ENCODE measurements at regions not wholly inside any gene's neighbourhood (a gene's known extent, or its start where the extent isn't known, plus 50 kb on each side); places are given as distances from the start of the nearest gene placed in this dataset.
A peak's percentile ranks its signal among the peaks of the same experiment; 100 is the strongest.

GRCh38 chr2:151048331-151049054 lies 213.2 kb downstream of the RBM43 start:
- Mint-ChIP-seq H3K36me3 (ENCODE audit: low read depth, unreplicated experiment) (no peaks in the 10 kb centered on the region), H3K27ac (ENCODE audit: unreplicated experiment) (no peak overlapping the region), H3K4me3 (ENCODE audit: unreplicated experiment) (no peak overlapping the region), H3K27me3 (ENCODE audit: low read depth, unreplicated experiment) (no peaks in the 10 kb centered on the region), H3K9me3 (ENCODE audit: unreplicated experiment) (no peaks in the 10 kb centered on the region), H3K4me1 (ENCODE audit: low read depth, unreplicated experiment) (peaks cover 23% of the 10 kb centered on the region)
- Histone ChIP-seq H3K27ac (ENCODE audit: low read depth, low read length) (no peak overlapping the region), H2AFZ (ENCODE audit: low read depth, low read length) (no peak overlapping the region), H3K9me3 (ENCODE audit: insufficient read depth, low read depth, low read length) (no peaks in the 10 kb centered on the region), H3K79me2 (ENCODE audit: insufficient read depth, low read length) (no peaks in the 10 kb centered on the region), H3K27me3 (ENCODE audit: insufficient read depth, low read length) (no peaks in the 10 kb centered on the region), H3K4me3 (ENCODE audit: insufficient read depth, low read depth, low read length) (no peak overlapping the region), H3K4me2 (ENCODE audit: low read length) (no peak overlapping the region), H3K36me3 (ENCODE audit: insufficient read depth, low read length) (no peaks in the 10 kb centered on the region), H4K20me1 (ENCODE audit: insufficient read depth, low read length) (no peaks in the 10 kb centered on the region), H3K9ac (ENCODE audit: low read length) (no peak overlapping the region), H3K4me1 (ENCODE audit: insufficient read depth, low read length) (peaks cover 13% of the 10 kb centered on the region)
- no peak for TF ChIP-seq CTCF (IDR thresholded peaks at IDR 0.05; ENCODE audit: insufficient read depth, low read depth, low read length)
- no peak for TF ChIP-seq EZH2 (IDR thresholded peaks at IDR 0.05; ENCODE audit: insufficient read depth, low read length)
- FAIRE-seq: no peak
- DNase-seq (ENCODE audit: low read depth): no peak

- Histone ChIP-seq H3K4me3 (ENCODE audit: insufficient read depth, low read depth, low read length) (no peak overlapping the region), H3K27me3 (ENCODE audit: insufficient read depth, low read length) (no peaks in the 10 kb centered on the region), H4K20me1 (ENCODE audit: insufficient read depth, low read length) (no peaks in the 10 kb centered on the region), H3K9ac (ENCODE audit: low read length) (peak overlapping the region; percentile 41), H3K4me2 (ENCODE audit: low read length) (peak overlapping the region; percentile 49), H2AFZ (ENCODE audit: low read depth, low read length) (no peak overlapping the region), H3K79me2 (ENCODE audit: insufficient read depth, low read length) (no peaks in the 10 kb centered on the region), H3K4me1 (ENCODE audit: insufficient read depth, low read length) (peaks cover 10% of the 10 kb centered on the region), H3K36me3 (ENCODE audit: insufficient read depth, low read length) (no peaks in the 10 kb centered on the region), H3K27ac (ENCODE audit: low read depth, low read length) (peak overlapping the region; percentile 80), H3K9me3 (ENCODE audit: insufficient read depth, low read depth, low read length) (no peaks in the 10 kb centered on the region)
- peak; percentile 97 for DNase-seq (ENCODE audit: low read depth)
- H3K9me3 Mint-ChIP-seq (ENCODE audit: unreplicated experiment): no peaks in the 10 kb centered on the region
- H3K36me3 Mint-ChIP-seq (ENCODE audit: low read depth, unreplicated experiment): no peaks in the 10 kb centered on the region
- H3K4me1 Mint-ChIP-seq (ENCODE audit: low read depth, unreplicated experiment): peaks cover 5% of the 10 kb centered on the region
- no peaks in the 10 kb centered on the region for H3K27me3 Mint-ChIP-seq (ENCODE audit: low read depth, unreplicated experiment)
- H3K4me3 Mint-ChIP-seq (ENCODE audit: unreplicated experiment): no peak overlapping the region
- FAIRE-seq: peak; percentile 13
- no peak overlapping the region for H3K27ac Mint-ChIP-seq (ENCODE audit: unreplicated experiment)
- TF ChIP-seq EZH2 (IDR thresholded peaks at IDR 0.05; ENCODE audit: insufficient read depth, low read length) (no peak), CTCF (IDR thresholded peaks at IDR 0.05; ENCODE audit: insufficient read depth, low read depth, low read length) (no peak)
Observed at GRCh38 chr2:151043484-151043883, 218.2 kb downstream of the RBM43 start.

GRCh38 chr2:151042964-151043363 lies 218.7 kb downstream of the RBM43 start:
- no peak for FAIRE-seq
- H3K79me2 ChIP-seq (ENCODE audit: insufficient read depth, low read length): no peaks in the 10 kb centered on the region
- peaks cover 5% of the 10 kb centered on the region for H3K4me1 Mint-ChIP-seq (ENCODE audit: low read depth, unreplicated experiment)

More at GRCh38 chr2:151042964-151043363, 218.7 kb downstream of the RBM43 start:
- TF ChIP-seq EZH2 (IDR thresholded peaks at IDR 0.05; ENCODE audit: insufficient read depth, low read length) (no peak), CTCF (IDR thresholded peaks at IDR 0.05; ENCODE audit: insufficient read depth, low read depth, low read length) (no peak)
- Mint-ChIP-seq H3K27ac (ENCODE audit: unreplicated experiment) (no peak overlapping the region), H3K36me3 (ENCODE audit: low read depth, unreplicated experiment) (no peaks in the 10 kb centered on the region), H3K9me3 (ENCODE audit: unreplicated experiment) (no peaks in the 10 kb centered on the region), H3K27me3 (ENCODE audit: low read depth, unreplicated experiment) (no peaks in the 10 kb centered on the region), H3K4me3 (ENCODE audit: unreplicated experiment) (no peak overlapping the region)
- DNase-seq (ENCODE audit: low read depth): no peak
- no peaks in the 10 kb centered on the region for H3K27me3 ChIP-seq (ENCODE audit: insufficient read depth, low read length)
- no peaks in the 10 kb centered on the region for H4K20me1 ChIP-seq (ENCODE audit: insufficient read depth, low read length)
- H3K4me2 ChIP-seq (ENCODE audit: low read length): peak overlapping the region; percentile 49
- H3K9ac ChIP-seq (ENCODE audit: low read length): peak overlapping the region; percentile 41
- no peak overlapping the region for H3K4me3 ChIP-seq (ENCODE audit: insufficient read depth, low read depth, low read length)
- H3K4me1 ChIP-seq (ENCODE audit: insufficient read depth, low read length): peaks cover 10% of the 10 kb centered on the region
- peak overlapping the region; percentile 80 for H3K27ac ChIP-seq (ENCODE audit: low read depth, low read length)
- peak overlapping the region; percentile 7 for H2AFZ ChIP-seq (ENCODE audit: low read depth, low read length)
- H3K36me3 ChIP-seq (ENCODE audit: insufficient read depth, low read length): no peaks in the 10 kb centered on the region
- no peaks in the 10 kb centered on the region for H3K9me3 ChIP-seq (ENCODE audit: insufficient read depth, low read depth, low read length)

Data from astrocyte (in vitro differentiated cells and primary cell).